ENCODE measurements at regions not wholly inside any gene's neighbourhood (a gene's known extent, or its start where the extent isn't known, plus 50 kb on each side); places are given as distances from the start of the nearest gene placed in this dataset.

DNA sequence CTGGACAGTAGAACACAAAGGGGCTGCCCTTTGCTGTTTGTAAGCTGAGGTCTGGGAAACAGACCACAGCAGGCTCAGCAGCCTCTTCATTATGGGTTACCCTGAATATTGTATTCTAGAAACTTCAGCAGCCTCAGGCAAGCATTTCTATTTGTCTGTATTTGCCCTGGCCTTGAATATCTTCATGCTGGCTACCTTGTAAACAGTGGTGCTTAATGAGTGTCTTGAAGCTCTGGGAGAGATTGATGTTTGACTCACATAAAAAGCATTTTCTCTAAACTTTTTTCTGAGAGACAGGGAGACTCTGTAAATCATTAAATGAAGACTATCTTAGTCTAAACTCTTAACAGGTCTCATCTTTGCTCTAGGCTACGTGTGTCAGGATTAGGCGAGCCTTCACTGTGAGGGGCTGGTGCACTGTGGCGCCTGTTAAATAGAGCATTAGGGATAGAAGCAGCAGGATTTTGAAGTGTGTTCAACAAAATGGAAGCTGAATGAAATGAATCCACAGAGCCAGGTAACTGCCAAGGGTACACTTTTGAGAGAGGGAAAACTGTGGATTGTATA lies 53.1 kb upstream of the MEX3C start:
- H3K27ac ChIP-seq (ENCODE audit: low read depth, low read length) = no peak overlapping the region
- no peaks in the 10 kb centered on the region for H4K20me1 ChIP-seq (ENCODE audit: insufficient read depth)
- intact Hi-C loops (cut with micrococcal nuclease) = no loop called here
- no peaks in the 10 kb centered on the region for H3K9me3 ChIP-seq (ENCODE audit: control insufficient read depth in 1 of 2, insufficient read depth in 1 of 2, low read depth in 1 of 2, low read length in 2 of 2)
- ATAC-seq = no peak
- ChIA-PET CTCF (no interaction called here), RAD21 (ENCODE audit: low non-redundant PET in 1 of 2, low total read pairs in 2 of 2, uncharacterized antibody in 2 of 2, unreplicated experiment in 2 of 2) (no interaction called here), POLR2A (no interaction called here)
- H2AFZ ChIP-seq (ENCODE audit: low read depth, low read length, poor library complexity, severe bottlenecking) = no peak overlapping the region
- no peaks in the 10 kb centered on the region for H3K9me2 ChIP-seq (ENCODE audit: insufficient read depth)
- no TSS peak for BruUV-seq (replicated peaks)
- H3K4me3 ChIP-seq (replicated peaks in 1 of 2; ENCODE audit: low read depth in 1 of 2, low read length in 2 of 2) = no peak overlapping the region
- no peak overlapping the region for H3K9ac ChIP-seq (ENCODE audit: low read length)
- H3K27me3 ChIP-seq (ENCODE audit: insufficient read depth, low read length) = 0 out of 2 replicates have a peak, but pooled peaks cover 1% of the 10 kb centered on the region
- H3K36me3 ChIP-seq (ENCODE audit: control insufficient read depth in 1 of 2, insufficient read depth in 2 of 2, low read length in 2 of 2) = no peaks in the 10 kb centered on the region
- H3K4me1 ChIP-seq (ENCODE audit: control insufficient read depth in 1 of 2, insufficient read depth in 2 of 2, low read length in 2 of 2) = no peaks in the 10 kb centered on the region
- H3K79me2 ChIP-seq (ENCODE audit: insufficient read depth, low read length) = no peaks in the 10 kb centered on the region
- no peak overlapping the region for H3K4me2 ChIP-seq (ENCODE audit: low read length)
- TF ChIP-seq ZFX (IDR thresholded peaks at IDR 0.05) (no peak), SP1 (IDR thresholded peaks at IDR 0.05; ENCODE audit: low read depth) (no peak), EZH2phosphoT487 (IDR thresholded peaks at IDR 0.05; ENCODE audit: borderline replicate concordance) (no peak), CEBPB (IDR thresholded peaks at IDR 0.05; ENCODE audit: low read depth) (no peak), RAD21 (IDR thresholded peaks at IDR 0.05; ENCODE audit: low read depth) (no peak), FOSL1 (IDR thresholded peaks at IDR 0.05; ENCODE audit: low read depth) (no peak), ELF1 (IDR thresholded peaks at IDR 0.05; ENCODE audit: borderline replicate concordance, low read depth) (no peak), ZNF274 (IDR thresholded peaks at IDR 0.05; ENCODE audit: low read depth, low read length) (no peak), TCF7L2 (IDR thresholded peaks at IDR 0.05; ENCODE audit: borderline replicate concordance, extremely low read depth, insufficient read depth, insufficient read length) (no peak), CBX3 (IDR thresholded peaks at IDR 0.05; ENCODE audit: low read depth) (no peak), POLR2AphosphoS5 (IDR thresholded peaks at IDR 0.05; ENCODE audit: low read depth, low read length) (no peak), EZH2 (IDR thresholded peaks at IDR 0.05) (no peak), YY1 (IDR thresholded peaks at IDR 0.05; ENCODE audit: extremely low read depth, insufficient replicate concordance, low read depth, low read length) (no peak), SIN3A (IDR thresholded peaks at IDR 0.05; ENCODE audit: low read depth) (no peak), SRF (IDR thresholded peaks at IDR 0.05; ENCODE audit: low read depth) (no peak)
- TF ChIP-seq, protein P1, sequence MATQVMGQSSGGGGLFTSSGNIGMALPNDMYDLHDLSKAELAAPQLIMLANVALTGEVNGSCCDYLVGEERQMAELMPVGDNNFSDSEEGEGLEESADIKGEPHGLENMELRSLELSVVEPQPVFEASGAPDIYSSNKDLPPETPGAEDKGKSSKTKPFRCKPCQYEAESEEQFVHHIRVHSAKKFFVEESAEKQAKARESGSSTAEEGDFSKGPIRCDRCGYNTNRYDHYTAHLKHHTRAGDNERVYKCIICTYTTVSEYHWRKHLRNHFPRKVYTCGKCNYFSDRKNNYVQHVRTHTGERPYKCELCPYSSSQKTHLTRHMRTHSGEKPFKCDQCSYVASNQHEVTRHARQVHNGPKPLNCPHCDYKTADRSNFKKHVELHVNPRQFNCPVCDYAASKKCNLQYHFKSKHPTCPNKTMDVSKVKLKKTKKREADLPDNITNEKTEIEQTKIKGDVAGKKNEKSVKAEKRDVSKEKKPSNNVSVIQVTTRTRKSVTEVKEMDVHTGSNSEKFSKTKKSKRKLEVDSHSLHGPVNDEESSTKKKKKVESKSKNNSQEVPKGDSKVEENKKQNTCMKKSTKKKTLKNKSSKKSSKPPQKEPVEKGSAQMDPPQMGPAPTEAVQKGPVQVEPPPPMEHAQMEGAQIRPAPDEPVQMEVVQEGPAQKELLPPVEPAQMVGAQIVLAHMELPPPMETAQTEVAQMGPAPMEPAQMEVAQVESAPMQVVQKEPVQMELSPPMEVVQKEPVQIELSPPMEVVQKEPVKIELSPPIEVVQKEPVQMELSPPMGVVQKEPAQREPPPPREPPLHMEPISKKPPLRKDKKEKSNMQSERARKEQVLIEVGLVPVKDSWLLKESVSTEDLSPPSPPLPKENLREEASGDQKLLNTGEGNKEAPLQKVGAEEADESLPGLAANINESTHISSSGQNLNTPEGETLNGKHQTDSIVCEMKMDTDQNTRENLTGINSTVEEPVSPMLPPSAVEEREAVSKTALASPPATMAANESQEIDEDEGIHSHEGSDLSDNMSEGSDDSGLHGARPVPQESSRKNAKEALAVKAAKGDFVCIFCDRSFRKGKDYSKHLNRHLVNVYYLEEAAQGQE (IDR thresholded peaks at IDR 0.05; ENCODE audit: low read depth) = no peak
- TF ChIP-seq, protein P2, sequence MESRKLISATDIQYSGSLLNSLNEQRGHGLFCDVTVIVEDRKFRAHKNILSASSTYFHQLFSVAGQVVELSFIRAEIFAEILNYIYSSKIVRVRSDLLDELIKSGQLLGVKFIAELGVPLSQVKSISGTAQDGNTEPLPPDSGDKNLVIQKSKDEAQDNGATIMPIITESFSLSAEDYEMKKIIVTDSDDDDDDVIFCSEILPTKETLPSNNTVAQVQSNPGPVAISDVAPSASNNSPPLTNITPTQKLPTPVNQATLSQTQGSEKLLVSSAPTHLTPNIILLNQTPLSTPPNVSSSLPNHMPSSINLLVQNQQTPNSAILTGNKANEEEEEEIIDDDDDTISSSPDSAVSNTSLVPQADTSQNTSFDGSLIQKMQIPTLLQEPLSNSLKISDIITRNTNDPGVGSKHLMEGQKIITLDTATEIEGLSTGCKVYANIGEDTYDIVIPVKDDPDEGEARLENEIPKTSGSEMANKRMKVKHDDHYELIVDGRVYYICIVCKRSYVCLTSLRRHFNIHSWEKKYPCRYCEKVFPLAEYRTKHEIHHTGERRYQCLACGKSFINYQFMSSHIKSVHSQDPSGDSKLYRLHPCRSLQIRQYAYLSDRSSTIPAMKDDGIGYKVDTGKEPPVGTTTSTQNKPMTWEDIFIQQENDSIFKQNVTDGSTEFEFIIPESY (IDR thresholded peaks at IDR 0.05; ENCODE audit: extremely low read depth, insufficient replicate concordance, low read length) = no peak
- TF ChIP-seq, protein P3, sequence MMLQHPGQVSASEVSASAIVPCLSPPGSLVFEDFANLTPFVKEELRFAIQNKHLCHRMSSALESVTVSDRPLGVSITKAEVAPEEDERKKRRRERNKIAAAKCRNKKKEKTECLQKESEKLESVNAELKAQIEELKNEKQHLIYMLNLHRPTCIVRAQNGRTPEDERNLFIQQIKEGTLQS (IDR thresholded peaks at IDR 0.05) = no peak
- TF ChIP-seq, protein P4, sequence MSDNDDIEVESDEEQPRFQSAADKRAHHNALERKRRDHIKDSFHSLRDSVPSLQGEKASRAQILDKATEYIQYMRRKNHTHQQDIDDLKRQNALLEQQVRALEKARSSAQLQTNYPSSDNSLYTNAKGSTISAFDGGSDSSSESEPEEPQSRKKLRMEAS (IDR thresholded peaks at IDR 0.05) = no peak
- no peak for DNase-seq (ENCODE audit: low read depth, low spot score)

Measured in HCT116 (cell line).